ENCODE measurements at regions not wholly inside any gene's neighbourhood (a gene's known extent, or its start where the extent isn't known, plus 50 kb on each side); places are given as distances from the start of the nearest gene placed in this dataset.

DNA sequence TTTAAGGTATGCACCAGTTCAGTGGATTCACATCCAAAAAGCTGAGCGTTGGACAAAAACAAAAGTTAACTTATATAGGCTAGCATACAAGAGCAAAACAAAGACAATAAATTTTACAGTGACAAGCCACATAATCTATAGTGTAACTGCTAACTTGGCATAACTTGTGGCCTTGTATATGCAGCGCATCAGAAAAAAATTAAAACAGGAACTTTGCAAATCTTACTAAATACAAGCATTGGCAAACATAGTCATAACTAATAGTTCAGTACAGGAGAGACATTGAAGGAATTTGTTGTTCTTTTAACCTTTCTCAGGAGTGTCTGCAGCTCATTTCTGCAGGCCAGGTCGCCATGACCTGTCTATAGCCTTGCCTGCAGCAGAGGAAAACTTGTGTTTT, 54.6 kb downstream of the OR10H4 start:
- no peak overlapping the region for H2AFZ ChIP-seq (ENCODE audit: low read length)
- no peak overlapping the region for H2BK5ac ChIP-seq (ENCODE audit: low read depth, low read length)
- no peak overlapping the region for H2AK5ac ChIP-seq (ENCODE audit: low read depth, low read length)
- H3K9me3 ChIP-seq (ENCODE audit: insufficient read depth in 2 of 2, low read depth in 1 of 2, low read length in 1 of 2): peaks cover 46 to 82% of the 10 kb centered on the region in 2 experiments
- no peak overlapping the region for H3K27ac ChIP-seq (ENCODE audit: low read depth, low read length)
- H3K36me3 ChIP-seq (ENCODE audit: control insufficient read depth in 2 of 4, insufficient read depth in 4 of 4, low read length in 3 of 4): no peaks in the 10 kb centered on the region
- DNase-seq (ENCODE audit: low read depth in 1 of 2, low spot score in 2 of 2) (no peak), FAIRE-seq (no peak)
- H3K4ac ChIP-seq (replicated peaks; ENCODE audit: insufficient read length, low read depth, low read length): no peak overlapping the region
- TF ChIP-seq RBBP5 (IDR thresholded peaks at IDR 0.05; ENCODE audit: borderline replicate concordance, low read depth, low read length) (no peak), HDAC6 (IDR thresholded peaks at IDR 0.05; ENCODE audit: low read depth, low read length) (no peak), CEBPB (IDR thresholded peaks at IDR 0.05; ENCODE audit: low read depth, low read length) (no peak), ASH2L (IDR thresholded peaks at IDR 0.05; ENCODE audit: low read length) (no peak), POLR2AphosphoS5 (IDR thresholded peaks at IDR 0.05; ENCODE audit: low read depth, low read length) (no peak), CTBP2 (IDR thresholded peaks at IDR 0.05; ENCODE audit: borderline replicate concordance, insufficient read depth, insufficient read length, low read length) (no peak), YY1 (IDR thresholded peaks at IDR 0.05; ENCODE audit: low read depth, low read length) (no peak), SAP30 (IDR thresholded peaks at IDR 0.05; ENCODE audit: insufficient read depth, insufficient replicate concordance, low read length) (no peak), CREB1 (IDR thresholded peaks at IDR 0.05) (no peak), TAF7 (optimal IDR thresholded peaks at IDR 0.05; ENCODE audit: borderline replicate concordance, low read depth, low read length) (no peak), SRF (IDR thresholded peaks at IDR 0.05; ENCODE audit: low read depth, low read length) (no peak), KDM4A (IDR thresholded peaks at IDR 0.05; ENCODE audit: low read depth, low read length, severe bottlenecking) (no peak)
- H3K23me2 ChIP-seq (ENCODE audit: low read depth, low read length): no peaks in the 10 kb centered on the region
- no peak overlapping the region for H3K18ac ChIP-seq (ENCODE audit: extremely low read depth, low read length)
- no peak overlapping the region for H3K4me2 ChIP-seq (ENCODE audit: insufficient read depth in 1 of 2, low read depth in 2 of 2, low read length in 2 of 2)
- H3K4me3 ChIP-seq (ENCODE audit: extremely low read depth in 1 of 4, insufficient read depth in 2 of 4, low read depth in 3 of 4, low read length in 4 of 4): no peak overlapping the region
- H4K5ac ChIP-seq (ENCODE audit: insufficient read length, low read depth, low read length): no peak overlapping the region
- POLR2A ChIA-PET (ENCODE audit: partially characterized antibody): no interaction called here
- no peak overlapping the region for H2BK120ac ChIP-seq (replicated peaks; ENCODE audit: low read depth, low read length)
- H3K14ac ChIP-seq (ENCODE audit: insufficient read length): no peak overlapping the region
- H3K4me1 ChIP-seq (replicated peaks in 1 of 4; ENCODE audit: control insufficient read depth in 3 of 4, insufficient read depth in 4 of 4, low read length in 3 of 4): no peaks in the 10 kb centered on the region
- no peaks in the 10 kb centered on the region for H4K20me1 ChIP-seq (replicated peaks in 1 of 2; ENCODE audit: control insufficient read depth in 1 of 2, insufficient read depth in 2 of 2, low read length in 2 of 2)
- no peak overlapping the region for H4K91ac ChIP-seq (replicated peaks; ENCODE audit: insufficient read length, low read length)
- H3K23ac ChIP-seq (ENCODE audit: insufficient read length): no peak overlapping the region
- H3K27me3 ChIP-seq (replicated peaks in 1 of 4; ENCODE audit: control insufficient read depth in 3 of 4, extremely low read depth in 1 of 4, insufficient read depth in 3 of 4, low read length in 3 of 4): no peaks in the 10 kb centered on the region
- no peak overlapping the region for H2BK15ac ChIP-seq (ENCODE audit: low read length)
- H3K56ac ChIP-seq (replicated peaks; ENCODE audit: insufficient read length, low read depth, low read length): no peak overlapping the region
- no peak overlapping the region for H3K9ac ChIP-seq (replicated peaks in 1 of 4; ENCODE audit: extremely low read depth in 1 of 4, low read depth in 3 of 4, low read length in 3 of 4)
- CTCF ChIA-PET (ENCODE audit: partially characterized antibody): interaction anchor here (1.2 kb wide), 1 partner anchor 1165 kb away, joined by 3 read pairs; no protein-coding TSS in a partner anchor
- no peak overlapping the region for H2BK12ac ChIP-seq (ENCODE audit: low read depth, low read length)
- no peaks in the 10 kb centered on the region for H3K79me1 ChIP-seq (ENCODE audit: low read depth, low read length)
- no peak overlapping the region for H2BK20ac ChIP-seq (ENCODE audit: low read length)
- H4K8ac ChIP-seq (ENCODE audit: extremely low read depth, insufficient read depth, low read length): no peak overlapping the region
- 57% methylated on average over 3 of the region's 3 CpGs; no CpG with 5 or more reads in 1 of the 2 experiments for WGBS, 2 experiments (ENCODE audit: extremely low coverage in 1 of 2, insufficient coverage in 1 of 2, insufficient read length in 1 of 2, insufficient replicate concordance in 2 of 2, low coverage in 1 of 2, low lambda C conversion rate in 2 of 2, missing lambda C conversion rate in 1 of 2)
- H3K79me2 ChIP-seq (ENCODE audit: control insufficient read depth in 1 of 2, insufficient read depth in 2 of 2, low read length in 2 of 2): no peaks in the 10 kb centered on the region

All from H1 (cell line).